ENCODE measurements at regions not wholly inside any gene's neighbourhood (a gene's known extent, or its start where the extent isn't known, plus 50 kb on each side); places are given as distances from the start of the nearest gene placed in this dataset.

GRCh38 chr1:55352080-55352810 is 137.1 kb upstream of the USP24 start:
- Histone ChIP-seq H3K36me3 (replicated peaks) (no peaks in the 10 kb centered on the region), H3K27me3 (replicated peaks) (no peaks in the 10 kb centered on the region), H3K4me3 (ENCODE audit: low read depth, low read length) (no peak overlapping the region), H3K27ac (no peak overlapping the region)
- no peak for DNase-seq
- in situ Hi-C loops (cut with HindIII; ENCODE audit: low pct_ligation_motif_present, low sequenced_read_pairs): no loop called here
- no peak for TF ChIP-seq CTCF (IDR thresholded peaks at IDR 0.05; ENCODE audit: low read depth, low read length, missing control alignments)

GRCh38 chr1:55348356-55348755 is 133.2 kb upstream of the USP24 start:
- Histone ChIP-seq H3K27ac (no peak overlapping the region), H3K27me3 (replicated peaks) (no peaks in the 10 kb centered on the region), H3K36me3 (replicated peaks) (no peaks in the 10 kb centered on the region), H3K4me3 (ENCODE audit: low read depth, low read length) (no peak overlapping the region)
- no peak for DNase-seq
- in situ Hi-C loops (cut with HindIII; ENCODE audit: low pct_ligation_motif_present, low sequenced_read_pairs): no loop called here
- TF ChIP-seq CTCF (IDR thresholded peaks at IDR 0.05; ENCODE audit: low read depth, low read length, missing control alignments): no peak

- Histone ChIP-seq H3K36me3 (replicated peaks) (no peaks in the 10 kb centered on the region), H3K27ac (no peak overlapping the region), H3K27me3 (replicated peaks) (no peaks in the 10 kb centered on the region), H3K4me3 (ENCODE audit: low read depth, low read length) (no peak overlapping the region)
- no peak for TF ChIP-seq CTCF (IDR thresholded peaks at IDR 0.05; ENCODE audit: low read depth, low read length, missing control alignments)
- in situ Hi-C loops (cut with HindIII; ENCODE audit: low pct_ligation_motif_present, low sequenced_read_pairs): no loop called here
- peak; percentile 61 for DNase-seq
These were observed 132.7 kb upstream of the USP24 start for GRCh38 chr1:55347866-55348265.

- in situ Hi-C loops (cut with HindIII; ENCODE audit: low pct_ligation_motif_present, low sequenced_read_pairs): no loop called here
- Histone ChIP-seq H3K27ac (no peak overlapping the region), H3K4me3 (ENCODE audit: low read depth, low read length) (no peak overlapping the region), H3K36me3 (replicated peaks) (no peaks in the 10 kb centered on the region), H3K27me3 (replicated peaks) (no peaks in the 10 kb centered on the region)
- no peak for TF ChIP-seq CTCF (IDR thresholded peaks at IDR 0.05; ENCODE audit: low read depth, low read length, missing control alignments)
- no peak for DNase-seq
These were observed 131.9 kb upstream of the USP24 start for GRCh38 chr1:55347041-55347440.

- no peaks in the 10 kb centered on the region for H3K36me3 ChIP-seq (replicated peaks)
- DNase-seq: no peak
- no peak for TF ChIP-seq CTCF (IDR thresholded peaks at IDR 0.05; ENCODE audit: low read depth, low read length, missing control alignments)
- in situ Hi-C loops (cut with HindIII; ENCODE audit: low pct_ligation_motif_present, low sequenced_read_pairs): no loop called here
- no peak overlapping the region for H3K4me3 ChIP-seq (ENCODE audit: low read depth, low read length)
- no peak overlapping the region for H3K27ac ChIP-seq
- H3K27me3 ChIP-seq (replicated peaks): no peaks in the 10 kb centered on the region
These were observed 131.4 kb upstream of the USP24 start for GRCh38 chr1:55346586-55346985.

GRCh38 chr1:55339681-55340080 is 124.5 kb upstream of the USP24 start:
- no peak overlapping the region for H3K27ac ChIP-seq
- H3K27me3 ChIP-seq (replicated peaks): no peaks in the 10 kb centered on the region
- in situ Hi-C loops (cut with HindIII; ENCODE audit: low pct_ligation_motif_present, low sequenced_read_pairs): no loop called here
- DNase-seq: no peak
- no peak for TF ChIP-seq CTCF (IDR thresholded peaks at IDR 0.05; ENCODE audit: low read depth, low read length, missing control alignments)
- no peaks in the 10 kb centered on the region for H3K36me3 ChIP-seq (replicated peaks)
- H3K4me3 ChIP-seq (ENCODE audit: low read depth, low read length): no peak overlapping the region
